Endothelial cell of umbilical vein (primary cell): ENCODE measurements at regions not wholly inside any gene's neighbourhood (a gene's known extent, or its start where the extent isn't known, plus 50 kb on each side); places are given as distances from the start of the nearest gene placed in this dataset.

ENCODE experiments used
- BruUV-seq: library from RNA; stranded (reverse); fragments of 400-500 nt; replicated peaks from 2 replicates; lab custom pipeline; 2021; lab: Mats Ljungman, UMichigan
- CTCF ChIA-PET: fragments of 300-600, 350-600 bp; sonication (Branson Sonifier 250); formaldehyde crosslinking; loops from one replicate; lab custom pipeline; 2021; ENCODE audit warnings: antibody characterized with exemption, inconsistent platforms; lab: Charles Lee
- POLR2A ChIA-PET: fragments of 300-600, 350-600 bp; sonication (Branson Sonifier 250); formaldehyde crosslinking; loops from one replicate; lab custom pipeline; 2021; ENCODE audit warnings: antibody characterized with exemption, inconsistent platforms; lab: Charles Lee
- DNase-seq: peaks from one replicate; pipeline ENCODE4 v3.0.0-alpha.2; 2011; ENCODE audit warnings: low read depth, low spot score
- FAIRE-seq: peaks from 2 replicates; lab custom pipeline; 2011; peaks lifted over from hg19 to GRCh38; lab: Jason Lieb, UNC
- H2AFZ ChIP-seq: 2 replicates; pipeline ENCODE4 v1.6.0; 2012; ENCODE audit warnings: low read depth, low read length, control low read depth, inconsistent platforms
- H3K27ac ChIP-seq: 2 replicates; pipeline ENCODE4 v1.5.1; 2011; ENCODE audit warnings: low read depth, mild to moderate bottlenecking, control low read depth, low read length, moderate library complexity; ENCODE audit not compliant: insufficient read depth
- H3K27me3 ChIP-seq, 2 experiments: 2 replicates each; pipeline versions ENCODE4 v1.6.0 to v1.6.1; 2011; ENCODE audit warnings: low read length in 2 of 2, mixed read lengths in 1 of 2; ENCODE audit not compliant: control insufficient read depth in 2 of 2, insufficient read depth in 2 of 2
- H3K36me3 ChIP-seq, 2 experiments: 2 replicates in 1 of 2; 3 replicates in 1 of 2; pipeline ENCODE4 v1.5.1; 2011; ENCODE audit warnings: low read length in 2 of 2, mild to moderate bottlenecking in 1 of 2, moderate library complexity in 1 of 2; ENCODE audit not compliant: control insufficient read depth in 2 of 2, insufficient read depth in 2 of 2; ENCODE audit errors: extremely low read depth in 1 of 2
- H3K4me1 ChIP-seq: 3 replicates; pipeline ENCODE4 v1.5.1; 2011; ENCODE audit warnings: mild to moderate bottlenecking, low read length; ENCODE audit not compliant: control insufficient read depth, insufficient read depth; ENCODE audit errors: extremely low read depth
- H3K4me2 ChIP-seq: 2 replicates; pipeline ENCODE4 v1.6.1; 2011; ENCODE audit warnings: low read length, control low read depth, mixed read lengths; ENCODE audit not compliant: insufficient read depth
- H3K4me3 ChIP-seq, 3 experiments: fragments of 200-600 bp in 1 of 3; sonication (generic), shearing (Covaris generic) in 1 of 3; replicated peaks in 1 of 3; 2 replicates each; pipeline ENCODE4 v1.5.1; 2011 to 2016; ENCODE audit warnings: control low read depth in 3 of 3, low read length in 3 of 3, mild to moderate bottlenecking in 2 of 3, inconsistent platforms in 1 of 3, low read depth in 1 of 3, moderate library complexity in 1 of 3; ENCODE audit not compliant: insufficient read depth in 1 of 3
- H3K79me2 ChIP-seq: 2 replicates; pipeline ENCODE4 v1.6.0; 2012; ENCODE audit warnings: low read length, inconsistent platforms; ENCODE audit not compliant: control insufficient read depth, insufficient read depth
- H3K9ac ChIP-seq: replicated peaks from 2 replicates; pipeline ENCODE3; 2011; ENCODE audit warnings: low read length, control low read depth; ENCODE audit not compliant: insufficient read depth; ENCODE audit errors: extremely low read depth
- H3K9me1 ChIP-seq: replicated peaks from 3 replicates; pipeline ENCODE4 v1.6.0; 2011; ENCODE audit warnings: mild to moderate bottlenecking, low read length; ENCODE audit not compliant: control insufficient read depth, insufficient read depth; ENCODE audit errors: extremely low read depth
- H3K9me3 ChIP-seq: replicated peaks from 2 replicates; pipeline ENCODE4 v1.5.1; 2012; ENCODE audit warnings: low read length, inconsistent platforms; ENCODE audit not compliant: control insufficient read depth, insufficient read depth
- H4K20me1 ChIP-seq: replicated peaks from 2 replicates; pipeline ENCODE3; 2011; ENCODE audit warnings: mild to moderate bottlenecking, low read length; ENCODE audit not compliant: control insufficient read depth, insufficient read depth; ENCODE audit errors: extremely low read depth
- CTCF ChIP-seq, 2 donors: IDR thresholded peaks; 1 replicate in 1 of 2; 2 replicates in 1 of 2; pipeline ENCODE4 v1.5.1; 2011; ENCODE audit warnings: low read length in 2 of 2, mild to moderate bottlenecking in 2 of 2, moderate library complexity in 2 of 2, control low read depth in 1 of 2, inconsistent platforms in 1 of 2, low read depth in 1 of 2; ENCODE audit not compliant: insufficient read depth in 1 of 2; ENCODE audit errors: extremely low read depth in 1 of 2
- EZH2 ChIP-seq: IDR thresholded peaks from 2 replicates; pipeline ENCODE4 v1.6.1; 2012; ENCODE audit warnings: borderline replicate concordance, low read depth, mild to moderate bottlenecking, moderate library complexity, low read length, inconsistent platforms; ENCODE audit not compliant: severe bottlenecking
- FOS ChIP-seq: IDR thresholded peaks from 2 replicates; pipeline ENCODE4 v1.6.1; 2011; ENCODE audit warnings: mild to moderate bottlenecking, low read length, moderate library complexity, borderline replicate concordance; ENCODE audit not compliant: insufficient read depth
- GATA2 ChIP-seq: IDR thresholded peaks from 2 replicates; pipeline ENCODE4 v1.7.0; 2011; ENCODE audit warnings: low read depth, mild to moderate bottlenecking, moderate library complexity, mixed read lengths, low read length; ENCODE audit not compliant: insufficient read length, insufficient read depth
- JUN ChIP-seq: IDR thresholded peaks from 2 replicates; pipeline ENCODE4 v1.6.1; 2011; ENCODE audit warnings: borderline replicate concordance, low read depth; ENCODE audit not compliant: insufficient read length, insufficient read depth
- MAX ChIP-seq: IDR thresholded peaks from 2 replicates; pipeline ENCODE4 v1.6.1; 2011; ENCODE audit not compliant: insufficient read depth, insufficient read length
- MYC ChIP-seq: IDR thresholded peaks from one replicate; pipeline ENCODE4 v1.6.1; 2011; ENCODE audit warnings: mild to moderate bottlenecking, low read depth, low read length
- POLR2A ChIP-seq: IDR thresholded peaks from 2 replicates; pipeline ENCODE4 v1.6.1; 2012; ENCODE audit warnings: low read depth, mild to moderate bottlenecking, control low read depth, low read length
- POLR2AphosphoS5 ChIP-seq: IDR thresholded peaks from 2 replicates; pipeline ENCODE4 v1.6.1; 2012; ENCODE audit warnings: low read depth, mild to moderate bottlenecking, control low read depth, low read length, moderate library complexity; ENCODE audit not compliant: insufficient read depth
- dilution Hi-C: fragments of 300-500 bp; cut with MboI; formaldehyde crosslinking; loops from one replicate; pipeline ENCODE4 v1.15.0; 2019; ENCODE audit warnings: low sequenced_read_pairs; ENCODE audit not compliant: extremely low pct_ligation_motif_present
- intact Hi-C: fragments of 100-400 bp; cut with micrococcal nuclease; formaldehyde crosslinking; loops from one replicate; pipeline ENCODE4 v1.10.0; 2022

DNA sequence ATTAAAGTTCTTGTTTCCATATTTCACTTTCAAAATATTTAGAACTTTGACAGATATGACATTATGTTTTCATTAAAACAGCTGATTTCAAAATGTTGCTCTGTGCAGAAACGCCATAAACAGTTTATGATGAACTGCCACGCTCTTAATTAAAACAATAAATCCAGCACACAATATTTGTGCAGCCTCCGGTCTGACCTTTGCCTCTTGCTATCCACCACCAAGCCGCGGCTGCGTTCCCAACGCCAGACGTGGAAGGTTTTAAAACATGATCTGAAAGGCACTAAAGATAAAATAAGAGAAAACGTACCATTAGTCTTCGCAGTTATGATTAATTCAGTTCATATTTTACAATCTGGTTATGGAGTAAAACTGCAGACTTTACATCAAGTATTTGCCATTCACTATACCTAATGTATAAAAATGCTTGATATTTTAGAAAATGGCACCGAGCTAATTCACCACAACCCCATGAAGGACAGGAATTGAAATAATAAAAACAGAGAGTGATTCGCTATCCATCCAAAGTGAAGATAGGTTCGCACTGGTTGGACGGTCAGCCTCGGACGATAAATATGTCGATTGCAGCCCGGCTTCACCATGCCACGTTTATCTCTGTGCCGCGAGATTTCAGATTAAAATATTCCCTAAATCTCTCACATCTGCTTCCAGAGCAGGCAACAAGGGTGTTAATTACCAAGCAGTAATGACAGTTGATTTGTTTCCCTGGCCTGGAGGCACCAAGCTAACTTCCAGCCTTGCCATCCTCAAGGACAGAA lies 103.3 kb upstream of the ZNF507 start:
- FAIRE-seq: no peak
- CTCF ChIA-PET: interaction anchor here (1.1 kb wide), 1 partner anchor 1573 kb away, joined by 3 read pairs; no protein-coding TSS in a partner anchor

More for the DNA sequence above, 103.3 kb upstream of the ZNF507 start:
- Histone ChIP-seq H3K9me3 (no peaks in the 10 kb centered on the region), H3K4me2 (no peak overlapping the region), H3K27me3 (no peaks in the 10 kb centered on the region), H3K9ac (no peak overlapping the region), H4K20me1 (no peaks in the 10 kb centered on the region), H3K9me1 (no peaks in the 10 kb centered on the region), H3K79me2 (no peaks in the 10 kb centered on the region), H3K4me3 (no peak overlapping the region), H3K36me3 (no peaks in the 10 kb centered on the region), H2AFZ (no peak overlapping the region), H3K4me1 (no peaks in the 10 kb centered on the region), H3K27ac (no peak overlapping the region)
- POLR2A ChIA-PET: no interaction called here
- no peak for DNase-seq
- intact Hi-C loops: no loop called here
- TF ChIP-seq EZH2 (no peak), CTCF (IDR thresholded peaks at IDR 0.05; ENCODE audit: extremely low read depth in 1 of 2, insufficient read depth in 1 of 2, low read depth in 1 of 2, low read length in 2 of 2) (no peak), POLR2AphosphoS5 (no peak), GATA2 (no peak), FOS (no peak), JUN (no peak), MYC (no peak), POLR2A (no peak), MAX (no peak)
- no TSS peak for BruUV-seq
- dilution Hi-C loops: no loop called here
